Epithelial cell of proximal tubule (primary cell): ENCODE measurements at regions not wholly inside any gene's neighbourhood (a gene's known extent, or its start where the extent isn't known, plus 50 kb on each side); places are given as distances from the start of the nearest gene placed in this dataset.

Experiments used
- DNase-seq: peaks from one replicate; pipeline ENCODE4 v3.0.0-alpha.2; 2011; ENCODE audit warnings: low read depth
- H3K4me3 ChIP-seq: 2 replicates; pipeline ENCODE4 v1.5.1; 2011; ENCODE audit warnings: low read depth, mild to moderate bottlenecking, low read length
- CTCF ChIP-seq: conservative IDR thresholded peaks from 2 replicates; pipeline ENCODE4 v1.5.1; 2012; ENCODE audit warnings: low read depth, mild to moderate bottlenecking, low read length

- no peak for TF ChIP-seq CTCF
- DNase-seq: no peak
- H3K4me3 ChIP-seq: no peak overlapping the region
These were observed 869.4 kb upstream of the PHF14 start for GRCh38 chr7:10104292-10104691.

- H3K4me3 ChIP-seq: no peak overlapping the region
- peak; percentile 1 for DNase-seq
- TF ChIP-seq CTCF: no peak
These were observed 867.1 kb upstream of the PHF14 start for GRCh38 chr7:10106609-10107008.

DNA sequence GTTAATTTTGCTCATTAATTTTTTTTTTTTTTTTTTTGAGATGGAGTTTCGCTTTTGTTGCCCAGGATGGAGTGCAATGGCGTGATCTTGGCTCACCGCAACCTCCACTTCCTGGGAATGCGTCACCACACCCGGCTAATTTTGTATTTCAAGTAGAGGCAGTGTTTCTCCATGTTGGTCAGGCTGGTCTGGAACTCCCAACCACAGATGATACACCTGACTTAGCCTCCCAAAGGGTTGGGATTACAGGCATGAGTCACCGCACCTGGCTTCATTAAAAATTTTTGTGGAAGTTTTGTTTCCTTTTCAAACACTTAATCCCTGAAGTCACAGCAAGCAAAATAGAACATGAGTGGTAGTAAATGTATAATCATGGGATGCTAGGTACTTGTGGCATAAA lies 857.2 kb upstream of the PHF14 start:
- H3K4me3 ChIP-seq: no peak overlapping the region
- no peak for DNase-seq
- no peak for TF ChIP-seq CTCF

GRCh38 chr7:10117815-10118214 lies 855.9 kb upstream of the PHF14 start:
- no peak overlapping the region for H3K4me3 ChIP-seq
- TF ChIP-seq CTCF: no peak
- DNase-seq: no peak

GRCh38 chr7:10120936-10121335 lies 852.7 kb upstream of the PHF14 start:
- TF ChIP-seq CTCF: no peak
- no peak overlapping the region for H3K4me3 ChIP-seq
- no peak for DNase-seq

GRCh38 chr7:10121631-10122030 lies 852.0 kb upstream of the PHF14 start:
- DNase-seq: no peak
- H3K4me3 ChIP-seq: no peak overlapping the region
- TF ChIP-seq CTCF: no peak

- no peak overlapping the region for H3K4me3 ChIP-seq
- no peak for TF ChIP-seq CTCF
- no peak for DNase-seq
These were observed 851.0 kb upstream of the PHF14 start for GRCh38 chr7:10122551-10123100.
